ENCODE measurements at regions not wholly inside any gene's neighbourhood (a gene's known extent, or its start where the extent isn't known, plus 50 kb on each side); places are given as distances from the start of the nearest gene placed in this dataset.

DNA sequence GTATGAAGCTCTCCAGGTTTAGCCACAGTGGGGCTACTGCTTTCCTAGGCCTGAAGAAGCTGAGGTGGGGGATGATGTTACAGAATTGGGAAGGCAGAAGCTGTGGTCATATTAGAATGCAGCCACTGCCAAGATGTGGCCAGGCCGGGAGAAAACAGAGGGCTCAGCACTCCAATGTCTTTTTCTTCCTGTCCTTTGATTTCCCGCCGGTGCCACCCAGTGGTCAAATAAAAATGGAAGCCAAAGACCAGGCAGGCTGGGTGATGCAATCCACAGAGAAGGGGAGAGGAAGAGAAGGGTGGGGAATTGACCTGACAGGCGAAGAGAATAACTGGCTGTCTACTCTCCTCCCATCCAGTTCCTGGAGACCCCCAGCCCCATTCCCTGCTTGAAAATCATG lies 94.9 kb upstream of the SHISA3 start:
- TF ChIP-seq POLR2A (IDR thresholded peaks at IDR 0.05) = no peak
- TF ChIP-seq, protein P1, sequence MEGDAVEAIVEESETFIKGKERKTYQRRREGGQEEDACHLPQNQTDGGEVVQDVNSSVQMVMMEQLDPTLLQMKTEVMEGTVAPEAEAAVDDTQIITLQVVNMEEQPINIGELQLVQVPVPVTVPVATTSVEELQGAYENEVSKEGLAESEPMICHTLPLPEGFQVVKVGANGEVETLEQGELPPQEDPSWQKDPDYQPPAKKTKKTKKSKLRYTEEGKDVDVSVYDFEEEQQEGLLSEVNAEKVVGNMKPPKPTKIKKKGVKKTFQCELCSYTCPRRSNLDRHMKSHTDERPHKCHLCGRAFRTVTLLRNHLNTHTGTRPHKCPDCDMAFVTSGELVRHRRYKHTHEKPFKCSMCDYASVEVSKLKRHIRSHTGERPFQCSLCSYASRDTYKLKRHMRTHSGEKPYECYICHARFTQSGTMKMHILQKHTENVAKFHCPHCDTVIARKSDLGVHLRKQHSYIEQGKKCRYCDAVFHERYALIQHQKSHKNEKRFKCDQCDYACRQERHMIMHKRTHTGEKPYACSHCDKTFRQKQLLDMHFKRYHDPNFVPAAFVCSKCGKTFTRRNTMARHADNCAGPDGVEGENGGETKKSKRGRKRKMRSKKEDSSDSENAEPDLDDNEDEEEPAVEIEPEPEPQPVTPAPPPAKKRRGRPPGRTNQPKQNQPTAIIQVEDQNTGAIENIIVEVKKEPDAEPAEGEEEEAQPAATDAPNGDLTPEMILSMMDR (IDR thresholded peaks at IDR 0.05) = peak in 2 of 6 experiments; percentile 22 to 36
